Tibial nerve (tissue), 4 donors: ENCODE measurements at regions not wholly inside any gene's neighbourhood (a gene's known extent, or its start where the extent isn't known, plus 50 kb on each side); places are given as distances from the start of the nearest gene placed in this dataset.
"Not testable (repeated sequence)": the region's sequence is repeated elsewhere in the genome, so short reads cannot be mapped to it uniquely, and the experiment has no call there.

Experiments
- DNase-seq, 2 donors: peaks; one replicate each; pipeline ENCODE4 v3.0.0-alpha.2; 2019; ENCODE audit warnings: low spot score in 2 of 2
- H3K27ac ChIP-seq, 4 donors: fragments of 200-600 bp; sonication (generic) in 3 of 4; one replicate each; pipeline ENCODE4 v1.5.1; 2017 to 2019; ENCODE audit warnings: mild to moderate bottlenecking in 1 of 4
- H3K27me3 ChIP-seq, 2 donors: fragments of 200-600 bp; sonication (generic) in 1 of 2; one replicate each; pipeline versions ENCODE4 v1.5.1 to v1.6.0; 2017 to 2019
- H3K36me3 ChIP-seq, 3 donors: fragments of 200-600 bp; sonication (generic); one replicate each; pipeline ENCODE4 v1.5.1; 2018 to 2019
- H3K4me1 ChIP-seq, 4 donors: fragments of 200-600 bp; sonication (generic) in 3 of 4; one replicate each; pipeline ENCODE4 v1.5.1; 2017 to 2019
- H3K4me3 ChIP-seq, 4 donors: fragments of 200-600 bp; sonication (generic) in 3 of 4; one replicate each; pipeline ENCODE4 v1.5.1; 2017 to 2019; ENCODE audit warnings: mild to moderate bottlenecking in 1 of 4, moderate library complexity in 1 of 4
- H3K9me3 ChIP-seq, 4 donors: fragments of 200-600 bp; sonication (generic) in 3 of 4; one replicate each; pipeline ENCODE4 v1.5.1; 2017 to 2019
- CTCF ChIP-seq, 5 experiments: fragments of 200-600 bp in 3 of 5; fragments of 450-650 bp in 2 of 5; sonication (generic) in 3 of 5; IDR thresholded peaks; one replicate each; pipeline ENCODE4 v1.5.1; 2016 to 2019; ENCODE audit warnings: antibody characterized with exemption in 5 of 5, mild to moderate bottlenecking in 3 of 5, moderate library complexity in 2 of 5
- EP300 ChIP-seq, 2 donors: sonication (generic); formaldehyde crosslinking; IDR thresholded peaks; one replicate each; pipeline ENCODE4 v1.6.1; 2017; ENCODE audit warnings: antibody characterized with exemption in 2 of 2, mild to moderate bottlenecking in 1 of 2
- POLR2A ChIP-seq, 2 donors: fragments of 450-650 bp; IDR thresholded peaks; one replicate each; pipeline ENCODE4 v1.6.1; 2017; ENCODE audit warnings: antibody characterized with exemption in 2 of 2, mild to moderate bottlenecking in 2 of 2, moderate library complexity in 2 of 2
- WGBS, 2 donors: methylation state at CpG; one replicate each; pipeline ENCODE4 v1.1.5; 2018; 5-methylcytosine and 5-hydroxymethylcytosine counted together

DNA sequence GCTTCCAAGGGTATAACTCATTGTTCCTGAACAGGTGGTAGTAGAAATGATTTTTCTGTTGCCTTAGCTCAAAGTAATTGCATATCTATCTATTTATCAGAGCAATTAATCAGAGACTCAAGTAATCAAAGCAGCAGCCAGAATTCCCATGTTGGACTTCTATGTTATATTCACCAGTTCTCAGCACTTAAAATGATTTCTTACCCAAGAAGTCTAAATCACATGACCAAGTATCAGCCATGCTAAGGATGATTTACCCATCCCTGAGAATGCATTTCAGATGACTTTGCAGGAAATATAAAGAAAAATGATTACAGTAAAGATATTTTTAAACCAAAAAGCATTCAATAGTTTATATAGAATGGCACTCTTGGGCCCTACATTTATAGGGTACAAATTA, 352.2 kb downstream of the NUP35 start:
- Histone ChIP-seq H3K4me1 (no peaks in the 10 kb centered on the region), H3K36me3 (no peaks in the 10 kb centered on the region), H3K4me3 (no peak overlapping the region), H3K27me3 (no peaks in the 10 kb centered on the region), H3K27ac (no peak overlapping the region), H3K9me3 (peaks cover 0 to 3% (median 1%) of the 10 kb centered on the region in 4 donors)
- DNase-seq, result no peak
- TF ChIP-seq CTCF (IDR thresholded peaks at IDR 0.05), result no peak
- no peak for TF ChIP-seq POLR2A (IDR thresholded peaks at IDR 0.05)
- no peak for TF ChIP-seq EP300 (IDR thresholded peaks at IDR 0.05)

DNA sequence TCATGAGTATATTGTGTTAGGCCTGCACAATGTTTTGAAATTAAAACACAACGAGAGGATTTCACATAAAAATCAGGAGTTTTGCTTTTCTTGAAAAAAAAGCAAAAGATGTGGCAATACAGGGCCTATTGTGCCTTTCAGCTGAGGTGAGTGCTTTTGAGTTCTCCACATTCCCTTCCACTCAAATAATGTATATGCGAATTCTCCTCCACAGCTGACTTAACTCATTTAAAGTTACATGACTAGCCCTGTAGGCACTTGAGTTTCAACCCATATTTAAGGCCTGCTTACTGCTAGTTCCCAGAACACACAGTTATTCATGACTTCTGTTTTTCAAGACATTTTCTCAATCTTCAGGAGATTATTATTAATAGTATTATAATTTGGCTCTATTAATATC, 353.1 kb downstream of the NUP35 start:
- 79 to 81% methylated on average over 2 of the region's 2 CpGs for WGBS, 2 donors
- Histone ChIP-seq H3K9me3 (peaks cover 0 to 8% (median 2%) of the 10 kb centered on the region in 4 donors), H3K36me3 (no peaks in the 10 kb centered on the region), H3K27ac (no peak overlapping the region), H3K27me3 (no peaks in the 10 kb centered on the region), H3K4me3 (no peak overlapping the region), H3K4me1 (no peaks in the 10 kb centered on the region)
- no peak for DNase-seq
- TF ChIP-seq POLR2A (IDR thresholded peaks at IDR 0.05) (no peak), EP300 (IDR thresholded peaks at IDR 0.05) (no peak), CTCF (IDR thresholded peaks at IDR 0.05) (no peak)

GRCh38 chr2:183478941-183479595, 354.8 kb downstream of the NUP35 start:
- 96 to 99% methylated on average over 23 of the region's 39 CpGs for WGBS, 2 donors
- not testable (repeated sequence) for H3K9me3 ChIP-seq, H3K36me3 ChIP-seq, H3K4me3 ChIP-seq, H3K27ac ChIP-seq, H3K27me3 ChIP-seq, H3K4me1 ChIP-seq, DNase-seq

DNA sequence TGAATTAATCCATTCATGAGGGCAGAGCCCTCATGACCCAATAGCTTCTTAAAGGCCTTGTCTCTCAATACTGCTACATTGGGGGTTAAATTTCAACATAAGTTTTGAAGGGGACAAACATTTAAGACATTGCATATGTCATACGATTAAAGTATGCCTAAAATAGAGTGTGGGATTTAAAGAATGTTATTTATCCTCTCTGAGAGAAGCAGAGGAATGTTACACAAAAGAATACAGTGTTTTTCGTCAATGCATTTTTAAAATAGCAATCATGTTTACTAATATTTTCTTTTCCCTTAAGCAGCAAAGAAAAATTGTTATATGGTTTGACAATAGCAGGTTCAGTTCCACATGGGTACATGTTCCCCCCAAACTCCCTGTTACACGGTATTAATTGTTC, 363.1 kb downstream of the NUP35 start:
- DNase-seq, result no peak
- H3K27ac ChIP-seq, result no peak overlapping the region

GRCh38 chr2:183488421-183488820, 364.2 kb downstream of the NUP35 start:
- H3K4me1 ChIP-seq, result peaks cover 0 to 6% (median 0%) of the 10 kb centered on the region in 4 donors
- no peak for TF ChIP-seq POLR2A (IDR thresholded peaks at IDR 0.05)

More for the DNA sequence above, 363.1 kb downstream of the NUP35 start:
- Histone ChIP-seq H3K27me3 (no peaks in the 10 kb centered on the region), H3K9me3 (no peaks in the 10 kb centered on the region), H3K36me3 (no peaks in the 10 kb centered on the region), H3K4me1 (no peaks in the 10 kb centered on the region), H3K4me3 (no peak overlapping the region)
- 27 to 44% methylated on average over 3 of the region's 3 CpGs for WGBS, 2 donors
- TF ChIP-seq POLR2A (IDR thresholded peaks at IDR 0.05), result no peak
- TF ChIP-seq CTCF (IDR thresholded peaks at IDR 0.05), result no peak
- no peak for TF ChIP-seq EP300 (IDR thresholded peaks at IDR 0.05)

GRCh38 chr2:183490489-183490888, 366.2 kb downstream of the NUP35 start:
- no peak for TF ChIP-seq EP300 (IDR thresholded peaks at IDR 0.05)
- TF ChIP-seq POLR2A (IDR thresholded peaks at IDR 0.05), result no peak
- TF ChIP-seq CTCF (IDR thresholded peaks at IDR 0.05), result no peak
- H3K36me3 ChIP-seq, result no peaks in the 10 kb centered on the region
- no peaks in the 10 kb centered on the region for H3K9me3 ChIP-seq
- H3K4me3 ChIP-seq, result no peak overlapping the region
- WGBS, 2 donors, result 49% methylated on average over 3 of the region's 3 CpGs
- H3K27me3 ChIP-seq, result no peaks in the 10 kb centered on the region
- no peak for DNase-seq
- no peak overlapping the region for H3K27ac ChIP-seq
- H3K4me1 ChIP-seq, result peaks cover 0 to 6% (median 0%) of the 10 kb centered on the region in 4 donors

More at GRCh38 chr2:183488421-183488820, 364.2 kb downstream of the NUP35 start:
- Histone ChIP-seq H3K9me3 (no peaks in the 10 kb centered on the region), H3K27me3 (no peaks in the 10 kb centered on the region), H3K36me3 (no peaks in the 10 kb centered on the region), H3K27ac (no peak overlapping the region), H3K4me3 (no peak overlapping the region)
- no peak for DNase-seq
